ENCODE measurements at regions not wholly inside any gene's neighbourhood (a gene's known extent, or its start where the extent isn't known, plus 50 kb on each side); places are given as distances from the start of the nearest gene placed in this dataset.

- Histone ChIP-seq H3K18ac (ENCODE audit: low read length) (no peak overlapping the region), H3K9ac (ENCODE audit: low read depth, low read length, poor library complexity) (no peak overlapping the region)
- no CpG with 5 or more reads among the region's 4 CpGs for WGBS, 2 donors (ENCODE audit: extremely low coverage in 2 of 2, insufficient read length in 2 of 2, insufficient replicate concordance in 1 of 2)
Measured at GRCh38 chr2:180482696-180483095, 475.6 kb upstream of the CWC22 start.

GRCh38 chr2:180481998-180482397, 474.9 kb upstream of the CWC22 start:
- Histone ChIP-seq H3K4me1 (ENCODE audit: control insufficient read depth in 2 of 2, insufficient read depth in 1 of 2, low read depth in 1 of 2, low read length in 2 of 2) (no peaks in the 10 kb centered on the region), H3K36me3 (replicated peaks in 1 of 2; ENCODE audit: control insufficient read depth in 2 of 2, insufficient read depth in 2 of 2, low read length in 2 of 2) (no peaks in the 10 kb centered on the region), H2AK5ac (ENCODE audit: low read depth, low read length) (no peak overlapping the region), H4K8ac (ENCODE audit: low read depth, low read length) (no peak overlapping the region), H3K18ac (ENCODE audit: low read length) (no peak overlapping the region), H2AFZ (ENCODE audit: low read length) (no peak overlapping the region), H2BK12ac (ENCODE audit: low read length) (no peak overlapping the region), H3K4me2 (ENCODE audit: insufficient read depth, low read length, poor library complexity, severe bottlenecking) (no peak overlapping the region), H3K79me1 (ENCODE audit: low read depth, low read length) (no peaks in the 10 kb centered on the region), H3K27ac (replicated peaks; ENCODE audit: low read length) (no peak overlapping the region), H2BK120ac (ENCODE audit: low read depth, low read length) (no peak overlapping the region), H3K27me3 (ENCODE audit: control insufficient read depth in 3 of 3, insufficient read depth in 3 of 3, low read depth in 1 of 3, low read length in 3 of 3) (no peaks in the 10 kb centered on the region), H3K9ac (ENCODE audit: low read depth, low read length, poor library complexity) (no peak overlapping the region), H3K9me3 (replicated peaks in 1 of 2; ENCODE audit: control insufficient read depth in 2 of 2, insufficient read depth in 1 of 2, low read depth in 1 of 2, low read length in 2 of 2) (no peaks in the 10 kb centered on the region), H3K14ac (ENCODE audit: low read length) (no peak overlapping the region), H3K4me3 (ENCODE audit: low read length in 2 of 2) (no peak overlapping the region), H2BK5ac (ENCODE audit: low read length) (no peak overlapping the region), H3K4ac (ENCODE audit: low read length) (no peak overlapping the region), H2BK15ac (ENCODE audit: low read length) (no peak overlapping the region), H4K91ac (ENCODE audit: low read depth, low read length, poor library complexity) (no peak overlapping the region), H3K23ac (ENCODE audit: low read depth, low read length, poor library complexity) (no peak overlapping the region)
- no peak for DNase-seq (ENCODE audit: low spot score)
- WGBS, 2 donors (ENCODE audit: extremely low coverage in 2 of 2, insufficient read length in 2 of 2, insufficient replicate concordance in 1 of 2) = no CpG with 5 or more reads among the region's 2 CpGs

More at GRCh38 chr2:180482696-180483095, 475.6 kb upstream of the CWC22 start:
- Histone ChIP-seq H2AFZ (ENCODE audit: low read length) (no peak overlapping the region), H3K79me1 (ENCODE audit: low read depth, low read length) (no peaks in the 10 kb centered on the region), H2BK5ac (ENCODE audit: low read length) (no peak overlapping the region), H3K4ac (ENCODE audit: low read length) (no peak overlapping the region), H3K27me3 (ENCODE audit: control insufficient read depth in 3 of 3, insufficient read depth in 3 of 3, low read depth in 1 of 3, low read length in 3 of 3) (no peaks in the 10 kb centered on the region), H2BK15ac (ENCODE audit: low read length) (no peak overlapping the region), H3K4me3 (ENCODE audit: low read length in 2 of 2) (no peak overlapping the region), H2BK120ac (ENCODE audit: low read depth, low read length) (no peak overlapping the region), H3K4me1 (ENCODE audit: control insufficient read depth in 2 of 2, insufficient read depth in 1 of 2, low read depth in 1 of 2, low read length in 2 of 2) (no peaks in the 10 kb centered on the region), H3K23ac (ENCODE audit: low read depth, low read length, poor library complexity) (no peak overlapping the region), H3K9me3 (replicated peaks in 1 of 2; ENCODE audit: control insufficient read depth in 2 of 2, insufficient read depth in 1 of 2, low read depth in 1 of 2, low read length in 2 of 2) (no peaks in the 10 kb centered on the region), H3K27ac (replicated peaks; ENCODE audit: low read length) (no peak overlapping the region), H2AK5ac (ENCODE audit: low read depth, low read length) (no peak overlapping the region), H4K8ac (ENCODE audit: low read depth, low read length) (no peak overlapping the region), H2BK12ac (ENCODE audit: low read length) (no peak overlapping the region), H4K91ac (ENCODE audit: low read depth, low read length, poor library complexity) (no peak overlapping the region), H3K4me2 (ENCODE audit: insufficient read depth, low read length, poor library complexity, severe bottlenecking) (no peak overlapping the region), H3K36me3 (replicated peaks in 1 of 2; ENCODE audit: control insufficient read depth in 2 of 2, insufficient read depth in 2 of 2, low read length in 2 of 2) (no peaks in the 10 kb centered on the region), H3K14ac (ENCODE audit: low read length) (no peak overlapping the region)
- no peak for DNase-seq (ENCODE audit: low spot score)

- no peak overlapping the region for H3K23ac ChIP-seq (ENCODE audit: low read depth, low read length, poor library complexity)
- H2BK12ac ChIP-seq (ENCODE audit: low read length) = no peak overlapping the region
- no peak overlapping the region for H3K4me2 ChIP-seq (ENCODE audit: insufficient read depth, low read length, poor library complexity, severe bottlenecking)
- no peak overlapping the region for H4K91ac ChIP-seq (ENCODE audit: low read depth, low read length, poor library complexity)
- no peak overlapping the region for H2BK120ac ChIP-seq (ENCODE audit: low read depth, low read length)
- no peak overlapping the region for H4K8ac ChIP-seq (ENCODE audit: low read depth, low read length)
- no peak overlapping the region for H2BK15ac ChIP-seq (ENCODE audit: low read length)
- H3K79me1 ChIP-seq (ENCODE audit: low read depth, low read length) = no peaks in the 10 kb centered on the region
- no peak overlapping the region for H3K4me3 ChIP-seq (ENCODE audit: low read length in 2 of 2)
- no peak overlapping the region for H2AFZ ChIP-seq (ENCODE audit: low read length)
- H3K4ac ChIP-seq (ENCODE audit: low read length) = no peak overlapping the region
- no peak for DNase-seq (ENCODE audit: low spot score)
- no peak overlapping the region for H3K14ac ChIP-seq (ENCODE audit: low read length)
- H2AK5ac ChIP-seq (ENCODE audit: low read depth, low read length) = no peak overlapping the region
- no peaks in the 10 kb centered on the region for H3K9me3 ChIP-seq (replicated peaks in 1 of 2; ENCODE audit: control insufficient read depth in 2 of 2, insufficient read depth in 1 of 2, low read depth in 1 of 2, low read length in 2 of 2)
- H3K27me3 ChIP-seq (ENCODE audit: control insufficient read depth in 3 of 3, insufficient read depth in 3 of 3, low read depth in 1 of 3, low read length in 3 of 3) = no peaks in the 10 kb centered on the region
- no peaks in the 10 kb centered on the region for H3K4me1 ChIP-seq (ENCODE audit: control insufficient read depth in 2 of 2, insufficient read depth in 1 of 2, low read depth in 1 of 2, low read length in 2 of 2)
- no peak overlapping the region for H2BK5ac ChIP-seq (ENCODE audit: low read length)
- no peak overlapping the region for H3K9ac ChIP-seq (ENCODE audit: low read depth, low read length, poor library complexity)
- no peak overlapping the region for H3K18ac ChIP-seq (ENCODE audit: low read length)
- H3K27ac ChIP-seq (replicated peaks; ENCODE audit: low read length) = no peak overlapping the region
- H3K36me3 ChIP-seq (replicated peaks in 1 of 2; ENCODE audit: control insufficient read depth in 2 of 2, insufficient read depth in 2 of 2, low read length in 2 of 2) = no peaks in the 10 kb centered on the region
Measured at GRCh38 chr2:180478883-180479282, 471.8 kb upstream of the CWC22 start.

- Histone ChIP-seq H2AFZ (ENCODE audit: low read length) (peak overlapping the region; percentile 53), H3K79me1 (ENCODE audit: low read depth, low read length) (no peaks in the 10 kb centered on the region), H3K27me3 (ENCODE audit: control insufficient read depth in 3 of 3, insufficient read depth in 3 of 3, low read depth in 1 of 3, low read length in 3 of 3) (no peaks in the 10 kb centered on the region), H3K14ac (ENCODE audit: low read length) (no peak overlapping the region), H3K4me2 (ENCODE audit: insufficient read depth, low read length, poor library complexity, severe bottlenecking) (no peak overlapping the region), H3K4me3 (ENCODE audit: low read length in 2 of 2) (no peak overlapping the region), H2AK5ac (ENCODE audit: low read depth, low read length) (no peak overlapping the region), H3K36me3 (replicated peaks in 1 of 2; ENCODE audit: control insufficient read depth in 2 of 2, insufficient read depth in 2 of 2, low read length in 2 of 2) (no peaks in the 10 kb centered on the region), H3K9me3 (replicated peaks in 1 of 2; ENCODE audit: control insufficient read depth in 2 of 2, insufficient read depth in 1 of 2, low read depth in 1 of 2, low read length in 2 of 2) (no peaks in the 10 kb centered on the region), H3K23ac (ENCODE audit: low read depth, low read length, poor library complexity) (no peak overlapping the region), H3K9ac (ENCODE audit: low read depth, low read length, poor library complexity) (no peak overlapping the region), H4K8ac (ENCODE audit: low read depth, low read length) (no peak overlapping the region), H3K18ac (ENCODE audit: low read length) (no peak overlapping the region), H3K4me1 (ENCODE audit: control insufficient read depth in 2 of 2, insufficient read depth in 1 of 2, low read depth in 1 of 2, low read length in 2 of 2) (no peaks in the 10 kb centered on the region), H3K27ac (replicated peaks; ENCODE audit: low read length) (no peak overlapping the region), H2BK12ac (ENCODE audit: low read length) (no peak overlapping the region), H3K4ac (ENCODE audit: low read length) (no peak overlapping the region), H2BK15ac (ENCODE audit: low read length) (no peak overlapping the region), H2BK120ac (ENCODE audit: low read depth, low read length) (no peak overlapping the region), H4K91ac (ENCODE audit: low read depth, low read length, poor library complexity) (no peak overlapping the region), H2BK5ac (ENCODE audit: low read length) (no peak overlapping the region)
- no peak for DNase-seq (ENCODE audit: low spot score)
Measured at GRCh38 chr2:180474716-180475115, 467.6 kb upstream of the CWC22 start.

All from neuronal stem cell (in vitro differentiated cells).